ENCODE measurements at regions not wholly inside any gene's neighbourhood (a gene's known extent, or its start where the extent isn't known, plus 50 kb on each side); places are given as distances from the start of the nearest gene placed in this dataset.

GRCh38 chr11:93942176-93942575 lies 79.0 kb upstream of the HEPHL1 start:
- no peak for TF ChIP-seq POLR2A (IDR thresholded peaks at IDR 0.05; ENCODE audit: low read depth, low read length)
- no peak for TF ChIP-seq TAF1 (IDR thresholded peaks at IDR 0.05; ENCODE audit: borderline replicate concordance, low read depth, low read length)
- TF ChIP-seq POLR2AphosphoS5 (IDR thresholded peaks at IDR 0.05; ENCODE audit: low read depth, low read length) = no peak
